IMR-90 (cell line): ENCODE measurements at regions not wholly inside any gene's neighbourhood (a gene's known extent, or its start where the extent isn't known, plus 50 kb on each side); places are given as distances from the start of the nearest gene placed in this dataset.

ENCODE experiments used
- CTCF ChIP-seq: conservative IDR thresholded peaks from 2 replicates; pipeline ENCODE4 v1.5.1; 2012; ENCODE audit warnings: mild to moderate bottlenecking, low read depth, low read length, improper control_type of control experiment
- MXI1 ChIP-seq: IDR thresholded peaks from 2 replicates; pipeline ENCODE4 v1.6.1; 2012; ENCODE audit warnings: low read depth, mild to moderate bottlenecking, low read length, moderate library complexity, borderline replicate concordance
- NFE2L2 ChIP-seq: fragments of 150-350 bp; IDR thresholded peaks from 2 replicates; pipeline ENCODE4 v1.6.1; 2016; ENCODE audit warnings: low read depth, mild to moderate bottlenecking, low read length
- POLR2A ChIP-seq: IDR thresholded peaks from 2 replicates; pipeline ENCODE4 v1.6.1; 2012; ENCODE audit warnings: mild to moderate bottlenecking, low read depth, low read length
- RAD21 ChIP-seq: IDR thresholded peaks from 2 replicates; pipeline ENCODE4 v1.6.1; 2012; ENCODE audit warnings: low read length, improper control_type of control experiment
- RCOR1 ChIP-seq: IDR thresholded peaks from 2 replicates; pipeline ENCODE4 v1.6.1; 2012; ENCODE audit warnings: mild to moderate bottlenecking, low read length, improper control_type of control experiment; ENCODE audit not compliant: insufficient replicate concordance

- TF ChIP-seq RAD21: no peak
- TF ChIP-seq RCOR1: no peak
- TF ChIP-seq CTCF: no peak
- no peak for TF ChIP-seq POLR2A
- no peak for TF ChIP-seq MXI1
- TF ChIP-seq NFE2L2: no peak
Observed at GRCh38 chr2:19807866-19808265, 93.9 kb downstream of the TTC32 start.
